Activated B cell treated with CpG ODN at 0.5 μM for 24 hours (primary cell): ENCODE measurements at regions not wholly inside any gene's neighbourhood (a gene's known extent, or its start where the extent isn't known, plus 50 kb on each side); places are given as distances from the start of the nearest gene placed in this dataset.

ENCODE experiments used
- ATAC-seq: fragments of 200-7000 bp; cut with Tn5 transposase; one replicate; pipeline ENCODE4 v1.10.0; 2021; ENCODE audit warnings: low read depth, mild to moderate bottlenecking, moderate library complexity
- CTCF ChIA-PET: fragments of 350-600 bp; sonication (Branson Sonifier 250); formaldehyde crosslinking; loops from one replicate; lab custom pipeline; 2021; ENCODE audit warnings: antibody characterized with exemption; lab: Charles Lee
- POLR2A ChIA-PET: fragments of 350-600 bp; sonication (Branson Sonifier 250); formaldehyde crosslinking; loops from one replicate; lab custom pipeline; 2021; ENCODE audit warnings: antibody characterized with exemption; lab: Charles Lee
- DNase-seq: peaks from one replicate; pipeline ENCODE4 v3.0.0; 2022
- H3K27ac Mint-ChIP-seq: one replicate; pipeline ENCODE4 v1.8.0; 2020; ENCODE audit warnings: mixed read lengths
- H3K27me3 Mint-ChIP-seq: one replicate; pipeline ENCODE4 v1.8.0; 2021; ENCODE audit warnings: mixed read lengths
- H3K36me3 Mint-ChIP-seq: one replicate; pipeline ENCODE4 v1.8.0; 2021; ENCODE audit warnings: low read depth, mixed read lengths
- H3K4me1 Mint-ChIP-seq: one replicate; pipeline ENCODE4 v1.8.0; 2021; ENCODE audit warnings: mixed read lengths
- H3K4me3 Mint-ChIP-seq: one replicate; pipeline ENCODE4 v1.8.0; 2020; ENCODE audit warnings: mild to moderate bottlenecking, mixed read lengths
- H3K9me3 Mint-ChIP-seq: one replicate; pipeline ENCODE4 v1.8.0; 2020; ENCODE audit warnings: mixed read lengths
- intact Hi-C: fragments of 100-400 bp; cut with micrococcal nuclease; formaldehyde crosslinking; loops from one replicate; pipeline ENCODE4 v1.15.1; 2024
- TF ChIP-seq, protein P1 (sequence below): fragments of 200-600 bp; IDR thresholded peaks from one replicate; pipeline ENCODE4 v1.8.0; 2022; ENCODE audit warnings: antibody characterized with exemption, mild to moderate bottlenecking

DNA sequence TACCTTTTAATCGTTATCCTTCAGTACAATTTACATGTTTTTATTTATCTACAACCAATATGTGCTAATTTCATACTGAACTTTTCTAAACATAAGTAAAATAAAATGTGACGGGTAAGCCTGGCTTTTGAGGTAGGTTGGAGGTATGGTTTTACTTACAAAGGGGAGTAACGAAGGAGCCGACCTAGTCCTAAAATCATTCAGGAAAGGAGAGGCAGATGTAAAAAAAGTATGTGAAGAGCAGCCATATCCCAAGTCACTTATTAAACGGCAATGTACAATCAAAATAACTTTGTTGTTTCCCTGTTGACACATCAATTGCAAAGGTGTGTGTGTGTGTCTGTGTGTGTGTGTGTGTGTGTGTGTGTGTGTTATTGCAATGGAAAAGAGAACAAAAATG lies 351.3 kb downstream of the CRPPA start:
- H3K27ac Mint-ChIP-seq, result no peak overlapping the region
- ChIA-PET CTCF (interaction anchor here (1.0 kb wide), 1 partner anchor 495 kb away, joined by 3 read pairs; no protein-coding TSS in a partner anchor), POLR2A (no interaction called here)
- no peaks in the 10 kb centered on the region for H3K27me3 Mint-ChIP-seq
- no peak overlapping the region for H3K4me3 Mint-ChIP-seq
- no peaks in the 10 kb centered on the region for H3K36me3 Mint-ChIP-seq
- intact Hi-C loops, result loop anchor here (5.0 to 10.0 kb wide), 3 partner anchors 355 to 1375 kb away; partner anchors contain the start of gene CRPPA
- no peaks in the 10 kb centered on the region for H3K9me3 Mint-ChIP-seq
- no peak for ATAC-seq
- no peak for DNase-seq
- no peaks in the 10 kb centered on the region for H3K4me1 Mint-ChIP-seq
- TF ChIP-seq, protein P1, sequence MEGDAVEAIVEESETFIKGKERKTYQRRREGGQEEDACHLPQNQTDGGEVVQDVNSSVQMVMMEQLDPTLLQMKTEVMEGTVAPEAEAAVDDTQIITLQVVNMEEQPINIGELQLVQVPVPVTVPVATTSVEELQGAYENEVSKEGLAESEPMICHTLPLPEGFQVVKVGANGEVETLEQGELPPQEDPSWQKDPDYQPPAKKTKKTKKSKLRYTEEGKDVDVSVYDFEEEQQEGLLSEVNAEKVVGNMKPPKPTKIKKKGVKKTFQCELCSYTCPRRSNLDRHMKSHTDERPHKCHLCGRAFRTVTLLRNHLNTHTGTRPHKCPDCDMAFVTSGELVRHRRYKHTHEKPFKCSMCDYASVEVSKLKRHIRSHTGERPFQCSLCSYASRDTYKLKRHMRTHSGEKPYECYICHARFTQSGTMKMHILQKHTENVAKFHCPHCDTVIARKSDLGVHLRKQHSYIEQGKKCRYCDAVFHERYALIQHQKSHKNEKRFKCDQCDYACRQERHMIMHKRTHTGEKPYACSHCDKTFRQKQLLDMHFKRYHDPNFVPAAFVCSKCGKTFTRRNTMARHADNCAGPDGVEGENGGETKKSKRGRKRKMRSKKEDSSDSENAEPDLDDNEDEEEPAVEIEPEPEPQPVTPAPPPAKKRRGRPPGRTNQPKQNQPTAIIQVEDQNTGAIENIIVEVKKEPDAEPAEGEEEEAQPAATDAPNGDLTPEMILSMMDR, result no peak

DNA sequence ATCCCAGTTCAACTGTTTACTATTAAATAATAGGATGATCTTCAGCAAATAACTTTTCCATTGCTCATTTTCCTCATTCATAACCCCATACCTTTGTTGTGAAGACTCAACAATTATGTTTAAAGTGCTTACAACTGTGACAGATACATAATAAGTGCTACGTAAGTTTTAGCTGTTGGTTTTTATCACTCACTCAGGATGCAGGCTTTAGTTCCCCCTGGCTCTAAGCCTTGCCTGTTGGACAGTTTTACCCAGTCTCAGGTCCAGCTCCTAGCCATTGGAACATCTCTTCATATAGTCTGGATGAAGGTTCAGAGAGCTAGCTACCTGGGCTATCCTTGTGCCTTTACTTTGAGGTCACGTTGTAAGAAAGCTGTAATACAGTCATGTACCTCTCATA lies 353.2 kb downstream of the CRPPA start:
- POLR2A ChIA-PET, result no interaction called here
- CTCF ChIA-PET, result no interaction called here
- H3K36me3 Mint-ChIP-seq, result no peaks in the 10 kb centered on the region

DNA sequence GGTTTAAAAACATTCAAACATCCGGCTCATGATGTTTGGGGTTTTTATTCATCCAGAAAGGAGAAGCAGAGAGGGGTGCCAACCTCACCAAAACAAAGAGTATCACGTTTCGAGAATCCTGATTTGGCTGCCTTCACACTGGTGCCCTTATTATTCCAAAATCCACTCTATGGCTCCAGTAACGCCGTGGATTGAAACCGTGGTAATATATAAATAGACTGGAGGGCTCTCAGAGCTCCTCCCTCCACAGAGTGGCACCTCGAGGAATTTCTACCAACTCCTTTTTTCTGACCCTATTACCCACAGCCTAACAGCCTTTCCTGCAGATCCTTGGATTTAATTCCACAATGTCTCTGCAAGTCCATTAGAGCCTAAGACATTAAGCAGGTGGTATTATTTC lies 353.6 kb downstream of the CRPPA start:
- no peaks in the 10 kb centered on the region for H3K4me1 Mint-ChIP-seq
- H3K27me3 Mint-ChIP-seq, result no peaks in the 10 kb centered on the region
- no peaks in the 10 kb centered on the region for H3K36me3 Mint-ChIP-seq
- intact Hi-C loops, result no loop called here
- H3K4me3 Mint-ChIP-seq, result no peak overlapping the region
- TF ChIP-seq, protein P1, result no peak
- no peak for ATAC-seq
- ChIA-PET POLR2A (no interaction called here), CTCF (no interaction called here)
- H3K9me3 Mint-ChIP-seq, result no peaks in the 10 kb centered on the region
- no peak for DNase-seq
- no peak overlapping the region for H3K27ac Mint-ChIP-seq

More for the DNA sequence above, 353.2 kb downstream of the CRPPA start:
- ATAC-seq, result no peak
- intact Hi-C loops, result no loop called here
- H3K9me3 Mint-ChIP-seq, result no peaks in the 10 kb centered on the region
- DNase-seq, result no peak
- H3K27ac Mint-ChIP-seq, result no peak overlapping the region
- H3K4me3 Mint-ChIP-seq, result no peak overlapping the region
- TF ChIP-seq, protein P1, result no peak
- H3K4me1 Mint-ChIP-seq, result no peaks in the 10 kb centered on the region
- no peaks in the 10 kb centered on the region for H3K27me3 Mint-ChIP-seq

DNA sequence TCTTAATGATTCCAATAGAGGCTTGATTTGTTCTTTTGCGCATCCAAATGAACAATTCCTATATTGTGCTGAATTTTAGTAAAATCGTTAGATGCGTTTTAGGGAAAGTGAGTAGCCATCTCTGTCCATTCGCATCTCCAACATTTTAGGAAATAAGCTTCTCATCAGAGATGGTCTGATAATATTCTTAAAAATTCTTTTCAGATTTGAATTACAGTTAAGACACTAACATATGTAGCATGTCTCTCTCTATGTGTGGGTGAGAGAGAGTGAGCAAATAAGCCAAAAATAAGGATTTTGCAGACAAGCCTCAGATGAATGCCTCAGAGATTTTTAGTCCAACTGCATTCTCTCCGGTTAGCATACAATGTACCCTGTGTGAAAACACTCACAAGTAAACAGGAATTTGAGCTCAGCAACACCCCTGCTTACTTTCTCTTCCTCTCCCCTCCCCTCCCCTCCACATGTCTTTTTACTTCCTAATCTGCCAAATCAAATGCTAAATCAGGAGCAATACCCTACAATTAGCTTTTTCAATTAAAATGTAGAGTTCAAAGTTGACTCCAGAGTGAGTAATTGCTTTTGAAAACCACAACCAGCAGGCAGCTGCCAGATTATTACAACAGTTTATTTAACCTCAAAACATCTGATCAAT lies 354.4 kb downstream of the CRPPA start:
- H3K9me3 Mint-ChIP-seq, result no peaks in the 10 kb centered on the region
- H3K27ac Mint-ChIP-seq, result no peak overlapping the region
- ChIA-PET CTCF (no interaction called here), POLR2A (no interaction called here)
- no peaks in the 10 kb centered on the region for H3K36me3 Mint-ChIP-seq
- intact Hi-C loops, result no loop called here
- H3K4me3 Mint-ChIP-seq, result no peak overlapping the region
- no peak for DNase-seq
- H3K4me1 Mint-ChIP-seq, result no peaks in the 10 kb centered on the region
- ATAC-seq, result no peak
- TF ChIP-seq, protein P1, result no peak
- no peaks in the 10 kb centered on the region for H3K27me3 Mint-ChIP-seq

DNA sequence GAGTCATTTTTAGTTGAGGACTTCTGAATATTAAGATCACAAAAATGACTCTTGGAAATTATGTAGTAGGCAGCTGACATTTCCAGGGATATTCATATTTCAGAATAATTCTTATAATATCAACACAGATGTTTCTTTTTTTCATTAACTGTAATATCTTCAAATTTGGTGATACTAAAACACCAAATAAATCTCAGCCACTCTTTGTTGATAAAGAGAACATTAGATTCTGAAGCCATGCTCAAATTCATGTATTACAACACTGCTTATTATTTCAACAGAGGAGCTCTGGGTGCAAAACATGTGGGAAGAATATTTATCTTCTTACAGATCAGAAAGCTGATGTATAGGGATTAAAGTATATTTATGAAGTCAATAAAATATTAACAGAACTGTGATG lies 355.4 kb downstream of the CRPPA start:
- CTCF ChIA-PET, result no interaction called here
- Mint-ChIP-seq H3K4me1 (no peaks in the 10 kb centered on the region), H3K36me3 (no peaks in the 10 kb centered on the region), H3K27me3 (no peaks in the 10 kb centered on the region), H3K4me3 (no peak overlapping the region), H3K27ac (no peak overlapping the region), H3K9me3 (no peaks in the 10 kb centered on the region)
- intact Hi-C loops, result no loop called here
- DNase-seq (no peak), ATAC-seq (no peak)
- TF ChIP-seq, protein P1, result no peak
- POLR2A ChIA-PET, result no interaction called here
